Erythroblast (primary cell): ENCODE measurements at regions not wholly inside any gene's neighbourhood (a gene's known extent, or its start where the extent isn't known, plus 50 kb on each side); places are given as distances from the start of the nearest gene placed in this dataset.

ENCODE experiments used
- GATA1 ChIP-seq: IDR thresholded peaks from 2 replicates; pipeline ENCODE4 v1.6.1; 2011; ENCODE audit warnings: low read depth, mild to moderate bottlenecking, control low read depth, low read length, moderate library complexity
- POLR2A ChIP-seq: IDR thresholded peaks from 2 replicates; pipeline ENCODE4 v1.6.1; 2011; ENCODE audit warnings: mild to moderate bottlenecking, low read length

GRCh38 chr5:39955156-39955555 is 530.4 kb upstream of the DAB2 start:
- TF ChIP-seq POLR2A (no peak), GATA1 (no peak)
